ENCODE measurements at regions not wholly inside any gene's neighbourhood (a gene's known extent, or its start where the extent isn't known, plus 50 kb on each side); places are given as distances from the start of the nearest gene placed in this dataset.

DNA sequence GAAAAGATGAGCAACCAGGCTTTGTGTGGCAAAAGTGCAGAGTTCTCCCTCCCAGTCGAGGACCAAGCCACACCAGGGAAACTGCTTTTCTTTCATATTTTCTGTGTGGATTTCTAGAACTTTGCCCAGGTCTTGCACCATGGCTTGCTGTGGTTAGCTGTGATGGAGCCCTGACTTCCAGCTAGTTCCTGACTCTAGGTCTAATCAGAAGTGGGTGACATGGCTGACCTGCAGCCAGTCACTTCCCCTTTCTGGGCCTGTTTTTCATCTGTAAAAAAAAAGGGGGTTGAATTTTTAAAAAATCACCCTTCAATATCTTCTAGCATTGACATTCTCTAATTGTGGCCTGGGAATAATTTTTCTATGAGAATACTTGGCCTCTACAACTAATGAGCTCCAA lies 491.2 kb upstream of the USP24 start:
- TF ChIP-seq, protein P1, sequence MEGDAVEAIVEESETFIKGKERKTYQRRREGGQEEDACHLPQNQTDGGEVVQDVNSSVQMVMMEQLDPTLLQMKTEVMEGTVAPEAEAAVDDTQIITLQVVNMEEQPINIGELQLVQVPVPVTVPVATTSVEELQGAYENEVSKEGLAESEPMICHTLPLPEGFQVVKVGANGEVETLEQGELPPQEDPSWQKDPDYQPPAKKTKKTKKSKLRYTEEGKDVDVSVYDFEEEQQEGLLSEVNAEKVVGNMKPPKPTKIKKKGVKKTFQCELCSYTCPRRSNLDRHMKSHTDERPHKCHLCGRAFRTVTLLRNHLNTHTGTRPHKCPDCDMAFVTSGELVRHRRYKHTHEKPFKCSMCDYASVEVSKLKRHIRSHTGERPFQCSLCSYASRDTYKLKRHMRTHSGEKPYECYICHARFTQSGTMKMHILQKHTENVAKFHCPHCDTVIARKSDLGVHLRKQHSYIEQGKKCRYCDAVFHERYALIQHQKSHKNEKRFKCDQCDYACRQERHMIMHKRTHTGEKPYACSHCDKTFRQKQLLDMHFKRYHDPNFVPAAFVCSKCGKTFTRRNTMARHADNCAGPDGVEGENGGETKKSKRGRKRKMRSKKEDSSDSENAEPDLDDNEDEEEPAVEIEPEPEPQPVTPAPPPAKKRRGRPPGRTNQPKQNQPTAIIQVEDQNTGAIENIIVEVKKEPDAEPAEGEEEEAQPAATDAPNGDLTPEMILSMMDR (conservative IDR thresholded peaks at IDR 0.05 in 1 of 2, IDR thresholded peaks at IDR 0.05 in 1 of 2; ENCODE audit: low read depth in 1 of 2, low read length in 2 of 2), result no peak
- TF ChIP-seq EZH2 (IDR thresholded peaks at IDR 0.05; ENCODE audit: low read length, missing control alignments), result no peak
